MM.1S (cell line): ENCODE measurements at regions not wholly inside any gene's neighbourhood (a gene's known extent, or its start where the extent isn't known, plus 50 kb on each side); places are given as distances from the start of the nearest gene placed in this dataset.

Source experiments
- CTCF ChIP-seq: fragments of 300-600 bp; sonication (generic); IDR thresholded peaks from 2 replicates; pipeline ENCODE4 v1.5.1; 2016; ENCODE audit warnings: antibody characterized with exemption, low read length, mixed read lengths
- EZH2 ChIP-seq: fragments of 300-600 bp; sonication (generic); optimal IDR thresholded peaks from 2 replicates; pipeline ENCODE3; 2017; ENCODE audit warnings: low read depth, mild to moderate bottlenecking, antibody characterized with exemption, low read length, mixed read lengths
- EZH2phosphoT487 ChIP-seq: fragments of 300-600 bp; sonication (generic); IDR thresholded peaks from 2 replicates; pipeline ENCODE4 v1.6.1; 2018; ENCODE audit warnings: antibody characterized with exemption, low read length

- TF ChIP-seq CTCF (no peak), EZH2 (no peak), EZH2phosphoT487 (no peak)
Observed at GRCh38 chr13:109497917-109498316, 288.5 kb downstream of the IRS2 start.
